Nucleus accumbens (tissue), 56 donors: ENCODE measurements at regions not wholly inside any gene's neighbourhood (a gene's known extent, or its start where the extent isn't known, plus 50 kb on each side); places are given as distances from the start of the nearest gene placed in this dataset.

Experiments used
- DNase-seq, 56 donors: peaks; one replicate each; lab custom pipeline; 2025; lab: John Stamatoyannopoulos, UW

DNA sequence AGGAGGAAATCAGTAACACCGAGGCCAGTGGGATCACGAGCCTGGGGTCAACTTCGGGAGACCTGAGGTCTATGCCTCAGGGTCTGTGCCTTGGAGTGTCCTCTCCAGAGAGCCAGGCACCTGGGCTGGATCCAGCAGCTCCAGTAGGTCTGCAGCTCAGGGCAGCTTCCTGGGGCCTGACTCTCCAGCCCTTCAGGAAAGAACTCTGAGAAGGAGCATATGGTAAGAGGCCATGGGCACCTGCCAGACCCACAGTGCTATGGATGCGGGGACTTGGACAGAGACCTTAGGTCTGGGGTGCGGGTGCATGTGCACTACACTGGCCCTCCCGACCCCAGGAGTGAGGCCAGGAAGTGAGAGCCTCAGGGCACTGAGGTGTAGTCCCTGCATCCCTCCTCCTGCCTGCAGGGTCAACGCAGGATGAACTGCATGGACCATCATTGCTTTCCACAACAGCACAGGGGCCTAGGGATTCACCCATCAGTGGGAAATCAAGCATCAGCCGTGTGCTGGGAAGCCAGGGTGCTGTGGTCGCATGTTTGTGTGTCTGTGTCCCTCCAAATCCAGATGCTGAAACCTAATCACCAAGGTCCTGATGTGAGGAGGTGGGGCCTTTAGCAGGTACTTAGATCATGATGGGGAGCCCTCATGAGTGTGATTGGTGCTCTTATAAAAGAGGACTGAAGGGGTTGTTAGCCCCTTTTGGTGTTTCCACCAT lies 210.9 kb upstream of the CST7 start:
- DNase-seq, result no peak

DNA sequence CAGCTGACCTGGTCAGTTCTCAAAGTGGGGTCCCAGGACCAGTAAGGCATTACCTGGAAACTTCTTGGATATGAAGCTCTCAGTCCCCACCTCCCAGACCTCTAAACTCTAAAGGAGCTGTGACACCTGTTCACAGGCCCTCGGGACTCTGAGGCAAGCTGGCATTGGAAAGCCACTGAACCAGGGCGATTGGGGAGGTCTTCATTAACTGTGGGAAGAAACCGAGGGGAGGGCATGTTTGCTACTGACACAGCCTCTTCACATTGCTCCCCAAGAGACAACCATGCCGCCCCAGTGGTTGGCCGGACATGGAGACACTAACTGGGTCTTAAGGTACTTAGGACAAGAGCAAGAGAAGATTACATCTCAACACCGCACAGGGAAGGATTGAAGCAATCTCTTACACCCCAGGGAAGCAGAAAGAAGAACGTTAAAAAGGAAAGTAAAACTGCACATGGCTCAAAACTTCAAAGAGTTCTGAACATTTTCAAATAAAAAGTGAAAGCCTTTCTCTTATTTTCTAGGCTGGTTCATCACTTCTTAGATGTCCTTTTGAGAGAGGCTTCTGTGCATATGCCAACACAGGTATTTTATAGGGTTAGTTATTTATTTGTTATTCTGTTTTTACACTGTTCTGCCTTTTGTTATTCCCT lies 210.0 kb upstream of the CST7 start:
- DNase-seq, result no peak

DNA sequence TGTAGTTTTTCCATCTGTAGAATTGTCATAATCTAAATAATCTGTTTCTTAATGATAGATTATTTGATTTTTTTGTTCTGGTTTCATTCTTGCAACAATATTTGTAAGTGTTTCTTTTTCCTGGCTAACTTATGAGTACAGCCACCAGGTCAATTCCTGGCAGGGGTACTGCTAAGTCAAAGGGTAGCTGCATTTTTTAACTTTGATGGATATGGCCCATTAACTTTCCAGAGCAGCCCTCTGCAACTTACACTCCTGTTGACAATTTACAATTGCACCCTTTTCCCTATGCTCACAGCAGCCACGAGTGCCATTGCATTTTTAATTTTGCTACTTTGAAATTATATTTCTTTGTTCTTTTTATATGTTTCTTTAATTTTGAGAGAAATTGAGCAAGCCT lies 209.3 kb upstream of the CST7 start:
- no peak for DNase-seq

DNA sequence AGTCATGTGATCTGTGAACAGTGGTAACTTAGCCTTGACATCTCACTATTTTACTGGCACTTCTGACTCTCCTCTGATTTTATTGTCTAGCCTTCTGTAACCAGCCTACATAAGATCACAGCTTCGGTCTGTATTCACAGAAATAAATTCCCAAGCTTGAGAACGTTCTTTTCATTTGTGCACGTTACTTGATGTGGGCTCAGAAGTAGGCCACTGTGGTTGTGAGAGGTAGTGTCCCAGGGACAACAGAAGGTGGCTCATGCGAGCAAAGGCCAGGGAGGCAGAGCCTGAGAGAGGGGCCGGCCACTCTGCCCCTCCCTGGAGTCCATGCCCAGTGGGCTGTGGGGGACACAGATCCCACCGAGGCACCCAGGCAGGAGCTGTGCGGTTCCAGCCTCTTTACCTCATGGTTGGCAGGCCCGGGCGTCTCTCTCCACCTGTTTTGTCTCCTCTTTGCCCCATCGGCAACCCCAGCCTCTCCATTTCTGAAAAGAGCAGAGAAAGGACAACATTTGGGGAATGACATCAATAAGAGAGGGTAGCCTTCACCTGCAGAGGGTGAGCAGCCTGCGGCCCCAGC lies 207.5 kb upstream of the CST7 start:
- no peak for DNase-seq

DNA sequence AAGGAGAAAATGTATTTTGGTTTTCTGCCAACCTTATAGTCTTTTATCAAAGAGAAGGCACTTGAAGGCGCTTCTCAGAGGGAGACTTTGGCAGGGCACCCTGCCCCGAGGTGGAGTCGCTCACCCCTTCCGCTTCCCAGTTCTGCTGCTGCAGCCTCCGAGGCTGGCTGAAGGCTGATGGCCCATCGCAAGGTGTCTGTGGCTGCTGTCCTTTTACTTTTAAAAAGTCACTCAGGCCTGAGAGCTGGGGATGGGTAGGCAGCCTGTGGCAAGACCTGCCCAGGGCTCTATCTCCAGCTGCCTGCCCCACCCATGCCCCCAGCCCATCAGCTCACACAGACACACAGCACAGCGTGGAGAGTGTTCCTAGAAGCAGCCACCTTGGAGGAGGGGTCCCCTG lies 206.6 kb upstream of the CST7 start:
- DNase-seq, result no peak

DNA sequence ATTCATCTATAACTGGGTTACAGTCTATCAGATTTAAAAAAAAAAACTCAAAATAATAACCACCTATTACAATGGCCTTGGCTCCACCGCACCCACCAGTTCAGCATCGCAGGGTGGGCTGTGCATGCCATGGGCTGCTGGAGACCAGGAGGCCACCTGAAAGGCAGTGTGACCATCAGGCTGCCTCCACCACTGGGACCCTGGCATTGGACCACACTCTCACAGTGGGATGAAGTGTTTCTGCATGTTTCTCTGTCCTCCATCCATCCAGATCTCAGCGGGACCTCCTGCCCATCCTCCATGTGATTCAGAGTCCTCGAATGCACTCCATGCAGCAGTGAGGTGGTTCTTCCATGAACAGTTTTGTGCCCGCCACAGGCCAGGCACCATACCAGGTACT lies 206.1 kb upstream of the CST7 start:
- DNase-seq, result no peak

DNA sequence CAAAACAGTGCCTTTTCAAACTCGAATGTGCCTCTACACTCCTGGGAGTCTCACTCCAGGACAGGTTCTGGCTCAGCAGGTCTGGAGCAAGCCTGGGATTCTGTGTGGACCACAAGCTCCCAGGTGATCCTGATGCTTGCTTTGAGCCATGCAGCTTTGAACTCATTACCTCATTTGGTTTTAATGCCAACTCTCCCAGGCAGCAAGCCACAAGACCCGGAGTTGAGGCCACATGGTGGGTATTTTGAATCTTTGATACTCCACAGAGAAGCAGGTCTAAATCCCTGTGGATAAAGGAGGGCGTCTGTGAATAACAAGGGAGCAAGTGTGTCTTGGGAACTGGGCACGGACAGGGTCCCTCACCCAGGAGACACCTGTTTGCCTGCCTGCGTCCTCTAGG lies 205.4 kb upstream of the CST7 start:
- DNase-seq, result no peak

DNA sequence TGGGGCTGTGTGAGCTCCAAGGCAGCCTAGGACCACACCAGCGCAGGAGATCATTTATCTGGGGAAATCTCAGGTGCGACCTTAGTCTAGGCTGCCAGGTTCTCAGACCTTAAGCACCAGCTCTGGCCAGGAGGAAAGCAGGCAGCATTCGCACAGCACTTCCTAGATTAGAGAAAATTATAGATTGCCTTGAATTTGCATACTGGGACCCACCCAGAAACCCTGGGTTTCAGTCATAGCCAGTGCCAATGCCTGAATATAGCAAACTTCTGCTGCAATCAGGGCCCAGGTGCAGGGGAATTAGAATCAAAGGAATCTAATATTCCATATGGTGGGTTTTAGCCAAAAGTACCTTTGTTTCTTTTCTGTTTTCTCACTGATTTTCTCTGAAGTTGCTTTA lies 204.3 kb upstream of the CST7 start:
- no peak for DNase-seq

DNA sequence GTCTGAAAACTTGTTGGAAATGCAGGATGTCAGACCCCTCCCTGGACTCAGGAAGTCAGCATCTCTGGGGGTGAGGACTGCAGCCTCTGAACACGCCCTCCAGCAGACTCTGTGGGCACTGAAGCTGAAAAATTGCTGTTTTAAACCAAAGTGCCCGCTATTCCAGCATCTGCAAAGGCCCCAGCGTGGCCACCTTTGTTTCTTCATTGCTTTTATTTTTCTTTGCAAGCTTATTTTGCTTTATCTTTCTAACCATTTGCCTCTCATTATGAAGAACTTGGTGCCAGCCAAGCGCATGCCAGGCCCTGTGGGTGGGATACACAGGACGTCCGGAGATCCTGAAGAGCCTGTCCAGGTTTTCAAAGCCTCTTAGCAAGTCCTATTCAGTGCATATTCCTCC lies 203.9 kb upstream of the CST7 start:
- DNase-seq, result no peak

DNA sequence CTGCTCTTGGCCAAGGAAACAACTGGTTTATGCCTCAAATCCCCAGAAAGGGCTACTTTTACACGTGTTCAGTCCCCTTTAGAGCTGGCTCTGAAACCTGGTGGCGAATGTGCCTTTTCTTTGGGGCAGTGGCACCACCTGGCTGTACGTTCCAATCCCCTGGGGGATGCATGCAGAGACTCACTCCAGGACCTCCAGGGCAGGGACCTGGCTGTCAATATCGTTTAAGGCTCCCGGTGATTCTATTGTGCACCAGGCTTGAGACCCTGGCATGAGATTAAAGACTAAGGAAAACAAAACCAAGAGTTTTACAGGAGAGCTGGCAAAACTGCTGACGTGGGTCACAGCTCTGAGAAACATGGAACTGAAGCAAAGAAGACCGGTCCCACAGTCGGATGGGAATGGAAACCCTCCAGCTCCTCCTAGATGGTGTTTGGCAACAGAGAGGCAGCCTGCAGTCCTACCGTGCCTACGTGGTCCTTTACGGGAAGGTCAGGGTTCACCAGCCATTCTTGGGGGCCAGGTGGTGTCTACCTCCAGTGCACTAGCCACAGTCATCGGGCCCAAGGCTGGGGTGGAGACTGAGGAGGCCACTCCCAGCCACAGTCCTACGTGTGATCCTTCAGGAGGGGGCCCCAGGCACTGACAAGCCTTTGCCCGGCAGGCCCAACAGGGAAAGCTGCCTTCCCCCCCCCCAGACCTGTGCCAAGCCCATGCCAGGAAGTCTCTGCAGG lies 203.3 kb upstream of the CST7 start:
- no peak for DNase-seq

DNA sequence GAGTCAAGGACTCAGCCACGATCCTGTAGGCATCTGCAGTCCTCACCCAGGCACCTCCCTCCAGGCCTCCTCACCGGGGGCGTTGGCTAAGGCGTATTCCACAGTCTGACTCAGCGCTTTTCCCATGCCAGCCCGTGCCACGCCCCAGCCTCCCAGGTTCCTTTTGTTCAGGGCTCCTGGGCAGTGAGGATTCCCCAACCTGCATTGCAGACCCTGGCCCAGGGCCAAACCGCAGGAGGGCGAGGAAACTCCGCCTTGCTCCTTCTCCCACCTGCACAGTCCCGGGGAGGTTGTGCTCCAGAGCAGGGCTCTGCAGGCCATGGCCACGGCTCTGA lies 202.8 kb upstream of the CST7 start:
- DNase-seq, result no peak

DNA sequence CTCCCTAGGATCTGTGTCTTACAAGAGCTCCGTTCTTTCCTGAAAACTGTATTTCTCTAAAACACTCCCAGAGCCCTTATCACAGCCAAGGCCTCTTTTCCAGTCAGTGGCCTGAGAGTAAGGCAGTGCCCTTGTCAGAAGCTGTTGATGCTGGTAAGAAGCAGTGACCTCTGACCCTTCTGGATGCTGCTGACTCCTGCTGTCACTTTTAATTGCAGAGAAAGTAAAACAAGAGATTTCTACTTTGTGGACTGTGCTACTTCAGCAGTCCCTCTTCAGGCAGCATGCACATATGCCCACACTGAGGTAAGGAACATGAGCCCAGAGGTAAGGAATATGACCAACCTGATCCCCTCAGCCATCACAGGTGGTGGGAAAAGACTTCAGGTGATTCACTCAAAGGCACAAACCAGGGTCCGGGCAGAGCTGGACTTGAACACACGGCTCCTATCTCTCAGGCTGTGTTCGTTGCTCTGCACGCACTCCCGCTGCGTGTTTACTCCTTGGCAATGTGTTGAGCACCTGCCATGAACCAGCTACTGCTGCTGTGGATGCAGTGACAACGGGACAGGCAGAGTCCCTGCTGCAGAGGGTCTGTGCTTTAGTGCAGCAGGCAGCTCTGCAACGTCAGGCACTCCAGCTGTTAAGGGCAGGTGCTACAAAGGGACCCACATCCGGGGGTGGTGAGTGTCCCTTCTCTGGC lies 201.9 kb upstream of the CST7 start:
- no peak for DNase-seq

DNA sequence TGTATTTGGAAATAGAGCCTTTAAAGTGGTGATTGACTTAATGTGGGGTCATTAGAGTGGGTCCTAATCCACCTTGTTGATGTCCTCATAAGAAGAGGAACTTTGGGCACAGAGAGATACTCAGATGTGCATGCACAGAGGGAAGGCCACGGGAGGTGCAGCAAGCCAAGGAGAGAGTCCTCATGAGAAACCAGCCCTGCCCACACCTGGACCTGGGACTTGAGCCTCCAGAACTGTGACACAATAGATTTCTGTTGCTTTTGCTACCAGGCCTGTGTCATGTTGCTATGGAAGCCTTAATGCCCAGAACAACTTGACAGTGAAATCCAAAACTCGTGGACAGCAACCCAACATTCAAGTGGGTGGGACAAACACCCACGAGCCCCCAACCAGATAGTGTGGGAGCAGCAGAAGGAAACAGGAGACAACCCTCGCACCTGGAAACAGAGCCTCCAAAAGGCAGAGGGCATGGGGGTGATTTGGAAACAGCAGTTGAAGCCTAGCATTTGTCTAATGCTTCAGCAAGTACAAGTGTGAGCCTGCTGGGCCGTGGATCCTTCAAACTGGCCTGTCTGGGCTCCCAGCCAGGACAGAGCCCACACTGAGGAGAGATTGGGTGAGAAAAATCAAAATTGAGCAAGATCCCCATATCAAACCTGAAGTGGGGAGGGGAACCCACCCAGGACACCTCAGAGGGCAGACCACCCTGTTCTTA lies 201.0 kb upstream of the CST7 start:
- DNase-seq, result no peak

DNA sequence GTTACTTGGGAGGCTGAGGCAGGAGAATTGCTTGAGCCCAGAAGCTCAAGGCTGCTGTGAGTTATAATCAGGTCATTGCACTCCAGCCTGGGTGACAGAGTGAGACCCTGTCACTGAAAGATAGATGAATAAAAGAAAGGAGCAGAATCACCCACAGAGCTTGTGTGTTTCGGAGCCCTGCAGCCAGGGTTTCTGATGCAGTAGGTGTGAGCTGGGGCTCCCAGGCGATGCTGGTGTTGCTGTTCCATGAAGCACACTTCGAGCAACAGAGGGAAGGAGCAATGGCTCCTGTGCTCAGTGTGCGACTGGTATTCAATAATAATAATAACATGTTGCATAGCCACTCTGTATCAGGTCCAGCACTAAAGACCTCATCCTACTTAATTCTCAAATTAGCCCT lies 197.5 kb upstream of the CST7 start:
- no peak for DNase-seq

DNA sequence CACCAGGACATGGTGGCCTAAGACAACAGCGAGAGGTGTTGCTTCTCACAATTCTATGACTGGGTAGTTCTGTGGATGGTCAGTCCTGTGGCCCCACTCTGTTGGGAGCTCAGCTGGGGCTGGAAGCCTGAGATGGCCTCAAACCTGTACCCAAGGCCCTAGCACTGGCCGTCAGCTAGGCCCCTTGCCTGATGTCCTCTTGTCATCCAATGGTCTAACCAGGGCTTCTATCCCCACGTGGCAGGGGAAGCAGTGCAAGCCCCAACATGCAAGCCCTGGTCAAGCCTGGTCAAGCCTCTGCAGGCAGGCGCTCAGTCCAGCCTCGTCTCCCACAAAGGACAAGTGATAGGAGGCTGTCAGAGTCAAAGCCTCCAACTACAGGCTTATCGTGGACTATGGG lies 196.5 kb upstream of the CST7 start:
- DNase-seq, result no peak

DNA sequence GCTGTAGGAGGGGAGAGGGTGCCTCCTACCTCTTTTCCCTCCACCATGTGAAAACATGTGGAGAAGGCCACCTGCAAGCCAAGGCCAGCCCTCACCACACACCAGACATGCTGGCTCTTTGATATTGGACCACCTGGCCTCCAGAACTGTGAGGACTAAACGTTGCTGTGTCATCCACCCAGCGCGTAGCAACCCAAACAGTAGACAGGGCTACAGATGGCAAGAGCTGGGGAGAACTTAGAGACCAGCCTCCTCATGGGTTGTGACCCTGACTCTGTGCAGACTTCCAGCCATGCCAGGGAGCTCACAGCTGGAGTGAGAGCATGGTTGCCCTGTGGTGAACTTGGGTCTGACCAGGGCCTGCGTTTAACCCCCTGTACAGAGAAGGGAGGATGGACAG lies 195.9 kb upstream of the CST7 start:
- DNase-seq, result no peak

DNA sequence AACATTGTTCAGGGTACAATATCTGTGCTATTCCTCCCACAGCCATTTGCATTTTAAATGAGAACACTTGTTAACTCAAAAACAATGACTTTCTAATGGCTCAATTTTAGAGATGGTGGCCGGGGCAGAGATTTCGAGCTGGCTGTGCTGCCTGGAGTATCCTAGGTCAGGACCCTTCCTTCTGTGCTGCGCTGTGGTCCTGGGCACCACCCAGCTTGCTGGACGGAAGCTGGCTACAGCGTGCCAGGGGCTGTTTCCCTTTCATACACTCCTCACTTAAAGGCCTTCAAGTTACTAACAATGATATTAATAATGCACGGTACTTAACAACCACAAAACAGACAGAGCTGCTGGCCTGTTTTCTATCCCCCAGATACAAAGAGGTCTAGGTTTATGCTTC lies 194.4 kb upstream of the CST7 start:
- DNase-seq, result peak in 4 of 56 donors; percentile 8 to 17 (median 12)

DNA sequence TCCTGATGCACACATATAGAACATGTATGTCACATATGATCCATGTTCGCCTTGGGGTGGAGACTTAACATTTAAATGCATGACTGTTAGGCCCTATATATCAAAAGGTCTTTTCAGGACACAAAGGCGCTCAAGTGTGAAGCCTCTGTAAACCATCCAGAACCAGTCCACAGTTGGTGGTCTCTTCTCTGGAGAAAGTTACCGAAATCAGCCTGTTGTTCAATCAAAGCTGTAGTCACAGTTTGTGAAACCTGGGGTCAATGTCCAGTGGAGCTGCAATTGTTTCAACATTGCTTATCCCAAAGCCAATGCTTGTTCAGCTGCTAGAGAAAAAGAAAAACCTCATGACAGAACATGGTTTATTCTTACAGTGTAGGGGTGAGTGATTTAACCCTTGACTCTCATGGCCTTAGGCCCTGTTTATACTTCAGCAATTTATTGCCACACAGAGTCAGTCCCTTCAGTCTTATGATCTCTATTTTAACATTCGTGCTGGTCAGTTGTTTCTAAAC lies 193.6 kb upstream of the CST7 start:
- DNase-seq, result no peak

DNA sequence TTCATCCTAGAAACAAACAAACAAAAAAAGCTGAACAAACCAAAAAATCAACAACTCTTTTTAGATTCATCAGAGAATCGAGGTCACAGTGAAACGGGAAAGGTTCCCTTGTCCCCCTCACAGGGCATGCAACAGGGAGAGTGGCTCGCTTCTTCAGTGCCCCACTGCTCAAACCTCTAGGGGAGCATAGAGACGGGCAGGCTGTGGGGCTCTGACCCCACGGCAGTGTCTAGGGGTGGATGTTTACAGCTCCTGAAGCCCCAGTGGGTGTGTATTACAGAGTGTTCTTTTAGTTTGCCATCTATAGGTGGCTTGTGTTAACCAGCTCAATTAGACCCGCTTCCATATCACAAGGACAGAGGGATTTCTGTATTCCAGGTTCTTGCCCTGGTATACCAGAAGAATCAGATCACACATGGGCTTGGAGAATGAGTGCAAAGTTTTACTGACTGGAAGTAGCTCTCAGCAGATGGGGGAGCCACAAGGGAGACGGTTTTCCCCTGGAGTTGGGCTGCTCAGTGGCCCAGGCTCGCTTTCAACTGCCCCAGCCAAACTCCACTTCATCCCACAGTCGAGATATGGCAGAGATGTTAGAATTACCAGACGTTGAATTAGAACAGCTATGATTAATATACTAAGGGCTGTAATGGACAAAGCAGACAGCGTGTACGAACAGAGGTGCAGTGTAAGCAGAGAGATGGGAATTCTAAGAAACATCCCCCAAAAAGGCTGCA lies 192.6 kb upstream of the CST7 start:
- DNase-seq, result no peak
